ENCODE measurements at regions not wholly inside any gene's neighbourhood (a gene's known extent, or its start where the extent isn't known, plus 50 kb on each side); places are given as distances from the start of the nearest gene placed in this dataset.

DNA sequence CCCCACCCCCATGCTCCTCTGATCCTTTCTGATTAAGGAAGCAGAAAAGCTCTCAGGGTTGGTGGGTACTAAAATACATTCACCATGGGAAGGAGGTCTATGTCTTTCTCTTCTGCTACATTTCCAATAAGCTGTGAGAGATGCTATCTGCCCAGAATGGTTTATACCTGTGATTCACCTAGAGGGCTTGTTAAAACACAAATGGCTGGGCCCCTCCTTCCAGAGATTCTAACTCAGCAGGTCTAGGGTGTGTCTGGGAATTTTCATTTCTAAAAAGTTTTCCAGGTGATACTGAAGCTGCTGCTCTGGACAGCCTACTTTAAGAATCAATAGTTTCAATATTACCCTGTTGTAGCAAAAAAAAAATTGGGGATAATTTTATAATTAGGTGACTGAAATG is 772.2 kb upstream of the ZEB2 start:
- Mint-ChIP-seq H3K27me3 (ENCODE audit: low read depth, unreplicated experiment) (no peaks in the 10 kb centered on the region), H3K36me3 (ENCODE audit: low read depth, unreplicated experiment) (no peaks in the 10 kb centered on the region), H3K4me1 (ENCODE audit: low read depth, unreplicated experiment) (no peaks in the 10 kb centered on the region), H3K4me3 (ENCODE audit: unreplicated experiment) (no peak overlapping the region), H3K9me3 (ENCODE audit: unreplicated experiment) (no peaks in the 10 kb centered on the region), H3K27ac (ENCODE audit: unreplicated experiment) (no peak overlapping the region)
- Histone ChIP-seq H2AFZ (ENCODE audit: low read depth, low read length) (no peak overlapping the region), H3K36me3 (ENCODE audit: insufficient read depth, low read length) (no peaks in the 10 kb centered on the region), H3K9ac (ENCODE audit: low read length) (no peak overlapping the region), H3K4me1 (ENCODE audit: insufficient read depth, low read length) (no peaks in the 10 kb centered on the region), H3K4me2 (ENCODE audit: low read length) (no peak overlapping the region), H3K9me3 (ENCODE audit: insufficient read depth, low read depth, low read length) (no peaks in the 10 kb centered on the region), H3K27me3 (ENCODE audit: insufficient read depth, low read length) (no peaks in the 10 kb centered on the region), H3K79me2 (ENCODE audit: insufficient read depth, low read length) (no peaks in the 10 kb centered on the region), H3K27ac (ENCODE audit: low read depth, low read length) (no peak overlapping the region), H3K4me3 (ENCODE audit: insufficient read depth, low read depth, low read length) (no peak overlapping the region), H4K20me1 (ENCODE audit: insufficient read depth, low read length) (no peaks in the 10 kb centered on the region)
- no peak for TF ChIP-seq CTCF (IDR thresholded peaks at IDR 0.05; ENCODE audit: insufficient read depth, low read depth, low read length)
- no peak for TF ChIP-seq EZH2 (IDR thresholded peaks at IDR 0.05; ENCODE audit: insufficient read depth, low read length)
- DNase-seq (ENCODE audit: low read depth) (no peak), FAIRE-seq (no peak)

DNA sequence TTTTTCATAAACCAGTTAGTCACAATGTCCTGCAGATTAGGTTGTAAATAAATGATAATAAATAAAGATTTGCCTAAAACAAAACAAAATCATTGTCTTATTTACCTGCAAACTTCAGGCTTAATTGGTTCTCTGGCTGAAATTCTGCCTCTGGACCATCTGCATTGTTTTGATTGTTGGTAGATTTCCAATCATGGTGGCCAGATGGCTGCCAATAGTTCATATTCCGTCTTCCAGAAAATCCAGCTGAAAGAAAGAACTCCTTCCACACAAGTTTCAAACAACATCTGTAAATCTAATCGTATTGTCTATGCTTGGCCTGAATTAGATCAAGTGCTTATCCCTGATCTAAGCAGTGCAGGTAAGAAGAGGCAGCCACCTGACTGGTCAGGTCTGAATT is 771.1 kb upstream of the ZEB2 start:
- TF ChIP-seq CTCF (IDR thresholded peaks at IDR 0.05; ENCODE audit: insufficient read depth, low read depth, low read length) (no peak), EZH2 (IDR thresholded peaks at IDR 0.05; ENCODE audit: insufficient read depth, low read length) (no peak)
- H2AFZ ChIP-seq (ENCODE audit: low read depth, low read length) = no peak overlapping the region
- Mint-ChIP-seq H3K4me3 (ENCODE audit: unreplicated experiment) (no peak overlapping the region), H3K27ac (ENCODE audit: unreplicated experiment) (no peak overlapping the region), H3K27me3 (ENCODE audit: low read depth, unreplicated experiment) (no peaks in the 10 kb centered on the region), H3K36me3 (ENCODE audit: low read depth, unreplicated experiment) (no peaks in the 10 kb centered on the region), H3K9me3 (ENCODE audit: unreplicated experiment) (no peaks in the 10 kb centered on the region), H3K4me1 (ENCODE audit: low read depth, unreplicated experiment) (no peaks in the 10 kb centered on the region)
- no peak overlapping the region for H3K27ac ChIP-seq (ENCODE audit: low read depth, low read length)
- no peaks in the 10 kb centered on the region for H3K79me2 ChIP-seq (ENCODE audit: insufficient read depth, low read length)
- H4K20me1 ChIP-seq (ENCODE audit: insufficient read depth, low read length) = no peaks in the 10 kb centered on the region
- H3K4me1 ChIP-seq (ENCODE audit: insufficient read depth, low read length) = no peaks in the 10 kb centered on the region
- no peak overlapping the region for H3K4me2 ChIP-seq (ENCODE audit: low read length)
- no peak overlapping the region for H3K4me3 ChIP-seq (ENCODE audit: insufficient read depth, low read depth, low read length)
- H3K9me3 ChIP-seq (ENCODE audit: insufficient read depth, low read depth, low read length) = no peaks in the 10 kb centered on the region
- no peaks in the 10 kb centered on the region for H3K36me3 ChIP-seq (ENCODE audit: insufficient read depth, low read length)
- H3K9ac ChIP-seq (ENCODE audit: low read length) = no peak overlapping the region
- no peak for DNase-seq (ENCODE audit: low read depth)
- FAIRE-seq = no peak
- no peaks in the 10 kb centered on the region for H3K27me3 ChIP-seq (ENCODE audit: insufficient read depth, low read length)

GRCh38 chr2:145289946-145290345 is 770.0 kb upstream of the ZEB2 start:
- Histone ChIP-seq H3K36me3 (ENCODE audit: insufficient read depth, low read length) (no peaks in the 10 kb centered on the region), H3K4me2 (ENCODE audit: low read length) (no peak overlapping the region), H4K20me1 (ENCODE audit: insufficient read depth, low read length) (no peaks in the 10 kb centered on the region), H3K4me3 (ENCODE audit: insufficient read depth, low read depth, low read length) (no peak overlapping the region), H3K27ac (ENCODE audit: low read depth, low read length) (no peak overlapping the region), H3K9ac (ENCODE audit: low read length) (no peak overlapping the region), H3K27me3 (ENCODE audit: insufficient read depth, low read length) (no peaks in the 10 kb centered on the region), H3K79me2 (ENCODE audit: insufficient read depth, low read length) (no peaks in the 10 kb centered on the region), H3K4me1 (ENCODE audit: insufficient read depth, low read length) (no peaks in the 10 kb centered on the region), H2AFZ (ENCODE audit: low read depth, low read length) (no peak overlapping the region), H3K9me3 (ENCODE audit: insufficient read depth, low read depth, low read length) (no peaks in the 10 kb centered on the region)
- TF ChIP-seq CTCF (IDR thresholded peaks at IDR 0.05; ENCODE audit: insufficient read depth, low read depth, low read length) (no peak), EZH2 (IDR thresholded peaks at IDR 0.05; ENCODE audit: insufficient read depth, low read length) (no peak)
- Mint-ChIP-seq H3K36me3 (ENCODE audit: low read depth, unreplicated experiment) (no peaks in the 10 kb centered on the region), H3K4me3 (ENCODE audit: unreplicated experiment) (no peak overlapping the region), H3K27ac (ENCODE audit: unreplicated experiment) (no peak overlapping the region), H3K4me1 (ENCODE audit: low read depth, unreplicated experiment) (no peaks in the 10 kb centered on the region), H3K9me3 (ENCODE audit: unreplicated experiment) (no peaks in the 10 kb centered on the region), H3K27me3 (ENCODE audit: low read depth, unreplicated experiment) (no peaks in the 10 kb centered on the region)
- no peak for DNase-seq (ENCODE audit: low read depth)
- FAIRE-seq = no peak

Measured in astrocyte (in vitro differentiated cells and primary cell).